GM23338 (cell line): ENCODE measurements at regions not wholly inside any gene's neighbourhood (a gene's known extent, or its start where the extent isn't known, plus 50 kb on each side); places are given as distances from the start of the nearest gene placed in this dataset.

Experiments used
- ATAC-seq: fragments of 200-7000 bp; cut with Tn5 transposase; 3 replicates; pipeline ENCODE4 v1.9.1; 2020
- DNase-seq: peaks from one replicate; pipeline ENCODE4 v3.0.0-alpha.2; 2015; ENCODE audit warnings: low spot score
- H2AFZ ChIP-seq: fragments of 200-600 bp; sonication (generic); 2 replicates; pipeline ENCODE4 v1.8.0; 2016; ENCODE audit warnings: antibody characterized with exemption, mild to moderate bottlenecking, moderate library complexity
- H3F3A ChIP-seq: fragments of 200-600 bp; sonication (generic); replicated peaks from 2 replicates; pipeline ENCODE4 v1.8.0; 2017; ENCODE audit warnings: antibody characterized with exemption, mixed run types, low read depth
- H3K27ac ChIP-seq: fragments of 200-600 bp; sonication (generic); 2 replicates; pipeline ENCODE4 v1.6.1; 2016; ENCODE audit warnings: low read depth
- H3K27me3 ChIP-seq: fragments of 200-600 bp; sonication (generic); 2 replicates; pipeline ENCODE4 v1.8.0; 2016; ENCODE audit warnings: mild to moderate bottlenecking, mixed run types, moderate library complexity; ENCODE audit not compliant: insufficient read depth
- H3K36me3 ChIP-seq: fragments of 200-600 bp; sonication (generic); 2 replicates; pipeline ENCODE4 v1.8.0; 2016; ENCODE audit warnings: mild to moderate bottlenecking; ENCODE audit not compliant: insufficient read depth
- H3K4me1 ChIP-seq: fragments of 200-600 bp; sonication (generic); 2 replicates; pipeline ENCODE4 v1.8.0; 2016; ENCODE audit warnings: mild to moderate bottlenecking, moderate library complexity; ENCODE audit not compliant: insufficient read depth
- H3K4me2 ChIP-seq: fragments of 200-600 bp; sonication (generic); 2 replicates; pipeline ENCODE4 v1.7.1; 2017; ENCODE audit warnings: mixed run types
- H3K4me3 ChIP-seq: fragments of 200-600 bp; sonication (generic); 2 replicates; pipeline ENCODE4 v1.6.1; 2016; ENCODE audit warnings: mixed run types
- H3K79me2 ChIP-seq: fragments of 200-600 bp; sonication (generic); replicated peaks from 2 replicates; pipeline ENCODE4 v1.8.0; 2017; ENCODE audit warnings: mild to moderate bottlenecking; ENCODE audit not compliant: insufficient read depth
- H3K9me2 ChIP-seq: fragments of 200-600 bp; sonication (generic); 2 replicates; pipeline ENCODE4 v1.8.0; 2017; ENCODE audit not compliant: insufficient read depth
- H4K20me1 ChIP-seq: fragments of 200-600 bp; sonication (generic); replicated peaks from 2 replicates; pipeline ENCODE4 v1.8.0; 2017; ENCODE audit warnings: mild to moderate bottlenecking; ENCODE audit not compliant: insufficient read depth
- H3K27ac Mint-ChIP-seq: 2 replicates; pipeline ENCODE4 v1.8.0; 2020; ENCODE audit warnings: inconsistent platforms, mild to moderate bottlenecking, moderate library complexity, mixed read lengths
- H3K27me3 Mint-ChIP-seq: 3 replicates; pipeline ENCODE4 v1.8.0; 2022; ENCODE audit warnings: low read depth, mild to moderate bottlenecking, moderate library complexity, mixed read lengths, inconsistent platforms; ENCODE audit not compliant: insufficient read depth, poor library complexity
- H3K36me3 Mint-ChIP-seq: 3 replicates; pipeline ENCODE4 v1.8.0; 2021; ENCODE audit warnings: low read depth, mild to moderate bottlenecking, inconsistent platforms, moderate library complexity, mixed read lengths
- H3K4me1 Mint-ChIP-seq: 3 replicates; pipeline ENCODE4 v1.8.0; 2020; ENCODE audit warnings: mild to moderate bottlenecking, inconsistent platforms, mixed read lengths
- H3K4me3 Mint-ChIP-seq: 3 replicates; pipeline ENCODE4 v1.8.0; 2021; ENCODE audit warnings: moderate library complexity, mild to moderate bottlenecking, inconsistent platforms, mixed read lengths
- H3K9me3 Mint-ChIP-seq: 3 replicates; pipeline ENCODE4 v1.8.0; 2020; ENCODE audit warnings: moderate library complexity, mild to moderate bottlenecking, inconsistent platforms, mixed read lengths
- CREB1 ChIP-seq: fragments of 250-450 bp; sonication (Bioruptor Pico); IDR thresholded peaks from 2 replicates; pipeline ENCODE4 v1.5.0; 2020; ENCODE audit warnings: low read depth, mild to moderate bottlenecking, moderate library complexity
- CTCF ChIP-seq, 2 experiments: fragments of 200-600 bp in 1 of 2; sonication (generic) in 1 of 2; conservative IDR thresholded peaks; 2 replicates each; pipeline versions ENCODE4 v1.5.1 to v1.6.1; 2016 to 2017; ENCODE audit warnings: antibody characterized with exemption in 2 of 2, low read depth in 2 of 2, mild to moderate bottlenecking in 2 of 2, moderate library complexity in 1 of 2
- ETS1 ChIP-seq: IDR thresholded peaks from 2 replicates; pipeline ENCODE4 v1.6.1; 2016; ENCODE audit warnings: antibody characterized with exemption
- EZH2 ChIP-seq: fragments of 200-600 bp; sonication (generic); IDR thresholded peaks from one replicate; pipeline ENCODE4 v1.8.0; 2017; ENCODE audit warnings: antibody characterized with exemption, mild to moderate bottlenecking, low read depth; ENCODE audit not compliant: unreplicated experiment
- EZH2phosphoT487 ChIP-seq: fragments of 200-600 bp; sonication (generic); IDR thresholded peaks from one replicate; pipeline ENCODE4 v1.8.1; 2018; ENCODE audit warnings: antibody characterized with exemption; ENCODE audit not compliant: unreplicated experiment
- JUNB ChIP-seq: IDR thresholded peaks from one replicate; pipeline ENCODE4 v1.6.1; 2016; ENCODE audit warnings: antibody characterized with exemption; ENCODE audit not compliant: unreplicated experiment
- NANOG ChIP-seq: IDR thresholded peaks from 2 replicates; pipeline ENCODE4 v1.6.1; 2016; ENCODE audit warnings: antibody characterized with exemption, borderline replicate concordance
- POLR2AphosphoS5 ChIP-seq: IDR thresholded peaks from 2 replicates; pipeline ENCODE4 v1.6.1; 2016; ENCODE audit warnings: antibody characterized with exemption, low read depth
- STAT1 ChIP-seq: IDR thresholded peaks from one replicate; pipeline ENCODE4 v1.6.1; 2016; ENCODE audit warnings: antibody characterized with exemption; ENCODE audit not compliant: unreplicated experiment
- ZNF114 ChIP-seq: fragments of 250-450 bp; sonication (Bioruptor Pico); IDR thresholded peaks from 2 replicates; pipeline ENCODE4 v1.5.0; 2020; ENCODE audit warnings: mild to moderate bottlenecking, moderate library complexity
- ZNF331 ChIP-seq: fragments of 250-450 bp; sonication (Bioruptor Pico); IDR thresholded peaks from 2 replicates; pipeline ENCODE4 v1.5.0; 2020; ENCODE audit warnings: low read depth, mild to moderate bottlenecking, moderate library complexity
- TF ChIP-seq, protein P1 (sequence below): fragments of 250-450 bp; sonication (Bioruptor Pico); IDR thresholded peaks from 2 replicates; pipeline ENCODE4 v1.5.0; 2020; ENCODE audit warnings: mild to moderate bottlenecking, moderate library complexity
- TF ChIP-seq, protein P2 (sequence below): IDR thresholded peaks from one replicate; pipeline ENCODE4 v1.6.1; 2018; ENCODE audit warnings: antibody characterized with exemption; ENCODE audit not compliant: unreplicated experiment

DNA sequence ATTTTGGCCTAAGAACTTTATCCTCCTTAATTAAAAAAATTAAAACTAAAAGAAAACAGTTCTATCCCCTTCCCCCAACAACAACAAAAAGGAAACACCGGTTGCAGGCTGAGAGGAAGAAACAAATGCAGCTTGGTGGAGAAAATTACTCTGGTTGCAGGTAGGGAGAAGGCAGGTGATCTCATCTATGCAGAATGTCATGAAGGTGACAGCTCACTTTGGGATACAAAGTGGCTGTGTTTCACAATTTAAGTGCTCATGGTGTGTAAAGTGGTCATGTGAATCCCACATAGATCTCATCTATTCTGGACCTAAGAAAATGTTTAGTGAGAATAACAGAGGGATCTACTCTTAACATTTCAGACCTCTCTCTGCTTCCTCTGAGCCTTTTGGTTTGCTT lies 219.7 kb upstream of the PKP2 start:
- no peaks in the 10 kb centered on the region for H3K27me3 ChIP-seq
- H3K9me2 ChIP-seq, result peaks cover 9% of the 10 kb centered on the region; the same call in 1 of the 2 replicates
- TF ChIP-seq ZNF331 (CRISPR knock-in tag), result no peak
- no peak for TF ChIP-seq POLR2AphosphoS5
- no peak for TF ChIP-seq NANOG
- no peak for TF ChIP-seq EZH2phosphoT487
- no peak for TF ChIP-seq ZNF114 (CRISPR knock-in tag)
- TF ChIP-seq CTCF (conservative IDR thresholded peaks at IDR 0.05; ENCODE audit: low read depth in 2 of 2), result no peak
- TF ChIP-seq, protein P1, sequence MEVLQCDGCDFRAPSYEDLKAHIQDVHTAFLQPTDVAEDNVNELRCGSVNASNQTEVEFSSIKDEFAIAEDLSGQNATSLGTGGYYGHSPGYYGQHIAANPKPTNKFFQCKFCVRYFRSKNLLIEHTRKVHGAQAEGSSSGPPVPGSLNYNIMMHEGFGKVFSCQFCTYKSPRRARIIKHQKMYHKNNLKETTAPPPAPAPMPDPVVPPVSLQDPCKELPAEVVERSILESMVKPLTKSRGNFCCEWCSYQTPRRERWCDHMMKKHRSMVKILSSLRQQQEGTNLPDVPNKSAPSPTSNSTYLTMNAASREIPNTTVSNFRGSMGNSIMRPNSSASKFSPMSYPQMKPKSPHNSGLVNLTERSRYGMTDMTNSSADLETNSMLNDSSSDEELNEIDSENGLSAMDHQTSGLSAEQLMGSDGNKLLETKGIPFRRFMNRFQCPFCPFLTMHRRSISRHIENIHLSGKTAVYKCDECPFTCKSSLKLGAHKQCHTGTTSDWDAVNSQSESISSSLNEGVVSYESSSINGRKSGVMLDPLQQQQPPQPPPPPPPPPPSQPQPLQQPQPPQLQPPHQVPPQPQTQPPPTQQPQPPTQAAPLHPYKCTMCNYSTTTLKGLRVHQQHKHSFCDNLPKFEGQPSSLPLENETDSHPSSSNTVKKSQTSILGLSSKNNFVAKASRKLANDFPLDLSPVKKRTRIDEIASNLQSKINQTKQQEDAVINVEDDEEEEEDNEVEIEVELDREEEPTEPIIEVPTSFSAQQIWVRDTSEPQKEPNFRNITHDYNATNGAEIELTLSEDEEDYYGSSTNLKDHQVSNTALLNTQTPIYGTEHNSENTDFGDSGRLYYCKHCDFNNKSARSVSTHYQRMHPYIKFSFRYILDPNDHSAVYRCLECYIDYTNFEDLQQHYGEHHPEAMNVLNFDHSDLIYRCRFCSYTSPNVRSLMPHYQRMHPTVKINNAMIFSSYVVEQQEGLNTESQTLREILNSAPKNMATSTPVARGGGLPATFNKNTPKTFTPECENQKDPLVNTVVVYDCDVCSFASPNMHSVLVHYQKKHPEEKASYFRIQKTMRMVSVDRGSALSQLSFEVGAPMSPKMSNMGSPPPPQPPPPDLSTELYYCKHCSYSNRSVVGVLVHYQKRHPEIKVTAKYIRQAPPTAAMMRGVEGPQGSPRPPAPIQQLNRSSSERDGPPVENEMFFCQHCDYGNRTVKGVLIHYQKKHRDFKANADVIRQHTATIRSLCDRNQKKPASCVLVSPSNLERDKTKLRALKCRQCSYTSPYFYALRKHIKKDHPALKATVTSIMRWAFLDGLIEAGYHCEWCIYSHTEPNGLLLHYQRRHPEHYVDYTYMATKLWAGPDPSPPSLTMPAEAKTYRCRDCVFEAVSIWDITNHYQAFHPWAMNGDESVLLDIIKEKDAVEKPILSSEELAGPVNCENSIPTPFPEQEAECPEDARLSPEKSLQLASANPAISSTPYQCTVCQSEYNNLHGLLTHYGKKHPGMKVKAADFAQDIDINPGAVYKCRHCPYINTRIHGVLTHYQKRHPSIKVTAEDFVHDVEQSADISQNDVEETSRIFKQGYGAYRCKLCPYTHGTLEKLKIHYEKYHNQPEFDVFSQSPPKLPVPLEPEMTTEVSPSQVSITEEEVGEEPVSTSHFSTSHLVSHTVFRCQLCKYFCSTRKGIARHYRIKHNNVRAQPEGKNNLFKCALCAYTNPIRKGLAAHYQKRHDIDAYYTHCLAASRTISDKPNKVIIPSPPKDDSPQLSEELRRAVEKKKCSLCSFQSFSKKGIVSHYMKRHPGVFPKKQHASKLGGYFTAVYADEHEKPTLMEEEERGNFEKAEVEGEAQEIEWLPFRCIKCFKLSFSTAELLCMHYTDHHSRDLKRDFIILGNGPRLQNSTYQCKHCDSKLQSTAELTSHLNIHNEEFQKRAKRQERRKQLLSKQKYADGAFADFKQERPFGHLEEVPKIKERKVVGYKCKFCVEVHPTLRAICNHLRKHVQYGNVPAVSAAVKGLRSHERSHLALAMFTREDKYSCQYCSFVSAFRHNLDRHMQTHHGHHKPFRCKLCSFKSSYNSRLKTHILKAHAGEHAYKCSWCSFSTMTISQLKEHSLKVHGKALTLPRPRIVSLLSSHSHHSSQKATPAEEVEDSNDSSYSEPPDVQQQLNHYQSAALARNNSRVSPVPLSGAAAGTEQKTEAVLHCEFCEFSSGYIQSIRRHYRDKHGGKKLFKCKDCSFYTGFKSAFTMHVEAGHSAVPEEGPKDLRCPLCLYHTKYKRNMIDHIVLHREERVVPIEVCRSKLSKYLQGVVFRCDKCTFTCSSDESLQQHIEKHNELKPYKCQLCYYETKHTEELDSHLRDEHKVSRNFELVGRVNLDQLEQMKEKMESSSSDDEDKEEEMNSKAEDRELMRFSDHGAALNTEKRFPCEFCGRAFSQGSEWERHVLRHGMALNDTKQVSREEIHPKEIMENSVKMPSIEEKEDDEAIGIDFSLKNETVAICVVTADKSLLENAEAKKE (CRISPR knock-in tag), result no peak
- TF ChIP-seq EZH2, result no peak
- TF ChIP-seq ETS1, result no peak
- TF ChIP-seq CREB1, result no peak
- TF ChIP-seq JUNB, result no peak
- TF ChIP-seq, protein P2, sequence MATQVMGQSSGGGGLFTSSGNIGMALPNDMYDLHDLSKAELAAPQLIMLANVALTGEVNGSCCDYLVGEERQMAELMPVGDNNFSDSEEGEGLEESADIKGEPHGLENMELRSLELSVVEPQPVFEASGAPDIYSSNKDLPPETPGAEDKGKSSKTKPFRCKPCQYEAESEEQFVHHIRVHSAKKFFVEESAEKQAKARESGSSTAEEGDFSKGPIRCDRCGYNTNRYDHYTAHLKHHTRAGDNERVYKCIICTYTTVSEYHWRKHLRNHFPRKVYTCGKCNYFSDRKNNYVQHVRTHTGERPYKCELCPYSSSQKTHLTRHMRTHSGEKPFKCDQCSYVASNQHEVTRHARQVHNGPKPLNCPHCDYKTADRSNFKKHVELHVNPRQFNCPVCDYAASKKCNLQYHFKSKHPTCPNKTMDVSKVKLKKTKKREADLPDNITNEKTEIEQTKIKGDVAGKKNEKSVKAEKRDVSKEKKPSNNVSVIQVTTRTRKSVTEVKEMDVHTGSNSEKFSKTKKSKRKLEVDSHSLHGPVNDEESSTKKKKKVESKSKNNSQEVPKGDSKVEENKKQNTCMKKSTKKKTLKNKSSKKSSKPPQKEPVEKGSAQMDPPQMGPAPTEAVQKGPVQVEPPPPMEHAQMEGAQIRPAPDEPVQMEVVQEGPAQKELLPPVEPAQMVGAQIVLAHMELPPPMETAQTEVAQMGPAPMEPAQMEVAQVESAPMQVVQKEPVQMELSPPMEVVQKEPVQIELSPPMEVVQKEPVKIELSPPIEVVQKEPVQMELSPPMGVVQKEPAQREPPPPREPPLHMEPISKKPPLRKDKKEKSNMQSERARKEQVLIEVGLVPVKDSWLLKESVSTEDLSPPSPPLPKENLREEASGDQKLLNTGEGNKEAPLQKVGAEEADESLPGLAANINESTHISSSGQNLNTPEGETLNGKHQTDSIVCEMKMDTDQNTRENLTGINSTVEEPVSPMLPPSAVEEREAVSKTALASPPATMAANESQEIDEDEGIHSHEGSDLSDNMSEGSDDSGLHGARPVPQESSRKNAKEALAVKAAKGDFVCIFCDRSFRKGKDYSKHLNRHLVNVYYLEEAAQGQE, result no peak
- TF ChIP-seq STAT1, result no peak
- no peak overlapping the region for H3K27ac ChIP-seq
- H3K36me3 ChIP-seq, result no peaks in the 10 kb centered on the region
- no peaks in the 10 kb centered on the region for H3K79me2 ChIP-seq
- no peaks in the 10 kb centered on the region for H3K27me3 Mint-ChIP-seq
- H3K4me1 ChIP-seq, result peaks cover 17% of the 10 kb centered on the region; the same call in 1 of the 2 replicates
- H4K20me1 ChIP-seq, result no peaks in the 10 kb centered on the region
- H3K4me2 ChIP-seq, result no peak overlapping the region
- DNase-seq (peak; percentile 41), ATAC-seq (no peak; the same call in 2 of the 3 replicates)
- no peaks in the 10 kb centered on the region for H3F3A ChIP-seq
- H3K36me3 Mint-ChIP-seq, result no peaks in the 10 kb centered on the region
- H3K9me3 Mint-ChIP-seq, result no peaks in the 10 kb centered on the region
- no peak overlapping the region for H3K4me3 ChIP-seq
- H3K4me3 Mint-ChIP-seq, result no peak overlapping the region
- H2AFZ ChIP-seq, result peak overlapping the region; percentile 12; the same call in 1 of the 2 replicates
- no peak overlapping the region for H3K27ac Mint-ChIP-seq
- peaks cover 23% of the 10 kb centered on the region for H3K4me1 Mint-ChIP-seq
